ENCODE measurements at regions not wholly inside any gene's neighbourhood (a gene's known extent, or its start where the extent isn't known, plus 50 kb on each side); places are given as distances from the start of the nearest gene placed in this dataset.

GRCh38 chr19:28046932-28047331, 1166.0 kb downstream of the UQCRFS1 start:
- ChIA-PET CTCF (no interaction called here), POLR2A (no interaction called here)
- H3K4me1 Mint-ChIP-seq = no peaks in the 10 kb centered on the region
- no peaks in the 10 kb centered on the region for H3K9me3 Mint-ChIP-seq
- no peak overlapping the region for H3K4me3 Mint-ChIP-seq
- no peak for TF ChIP-seq CTCF (IDR thresholded peaks at IDR 0.05)
- no peak for DNase-seq
- H3K27me3 Mint-ChIP-seq = no peaks in the 10 kb centered on the region
- intact Hi-C loops (cut with micrococcal nuclease) = no loop called here
- H3K36me3 Mint-ChIP-seq (ENCODE audit: low read depth) = no peaks in the 10 kb centered on the region
- ATAC-seq (ENCODE audit: low read depth) = no peak
- no peak overlapping the region for H3K27ac Mint-ChIP-seq

DNA sequence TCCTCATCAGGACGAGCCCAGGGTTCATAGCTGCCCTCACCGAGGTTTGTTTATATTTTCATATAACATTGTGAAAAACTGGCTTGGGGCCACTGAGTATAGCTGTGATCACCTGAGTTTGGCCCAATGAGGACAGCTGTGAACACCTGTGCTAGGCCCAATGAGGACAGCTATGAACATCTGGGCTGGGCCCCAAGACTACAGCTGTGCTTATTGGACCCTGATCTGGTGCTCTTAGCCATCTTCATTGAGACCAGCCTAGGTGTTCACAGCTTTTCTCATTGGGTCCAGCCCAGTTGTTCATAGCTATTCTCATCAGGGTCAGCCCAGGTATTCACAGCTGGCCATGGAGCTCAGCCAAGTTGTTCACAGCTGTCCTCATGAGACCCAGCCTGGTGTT, 1167.3 kb downstream of the UQCRFS1 start:
- intact Hi-C loops (cut with micrococcal nuclease) = no loop called here
- Mint-ChIP-seq H3K9me3 (no peaks in the 10 kb centered on the region), H3K27me3 (no peaks in the 10 kb centered on the region)

DNA sequence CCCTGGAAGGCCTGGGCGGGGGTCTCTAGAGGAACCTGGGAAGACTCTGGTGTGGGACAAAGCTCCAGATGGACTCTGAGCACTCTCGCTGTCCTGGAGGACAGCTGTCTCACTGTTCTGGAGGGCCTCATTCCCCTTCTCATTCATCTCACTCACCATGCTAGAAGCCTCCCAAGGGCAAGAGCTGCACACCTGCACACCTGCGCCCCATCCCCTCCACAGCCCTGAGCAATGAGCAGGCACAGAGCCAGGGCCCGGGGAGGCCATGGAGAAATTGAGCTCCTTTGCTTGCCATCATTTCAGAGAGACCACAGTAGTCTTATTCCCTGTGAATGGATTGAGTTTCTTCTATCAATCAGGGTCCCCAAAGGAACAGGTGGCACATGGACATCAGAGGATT, 1168.5 kb downstream of the UQCRFS1 start:
- POLR2A ChIA-PET = no interaction called here
- no peak for TF ChIP-seq CTCF (IDR thresholded peaks at IDR 0.05)
- Mint-ChIP-seq H3K9me3 (peaks cover 4% of the 10 kb centered on the region), H3K27ac (no peak overlapping the region), H3K4me1 (no peaks in the 10 kb centered on the region), H3K4me3 (no peak overlapping the region), H3K36me3 (ENCODE audit: low read depth) (no peaks in the 10 kb centered on the region), H3K27me3 (no peaks in the 10 kb centered on the region)
- ATAC-seq (ENCODE audit: low read depth) (no peak), DNase-seq (no peak)
- CTCF ChIA-PET = no interaction called here
- intact Hi-C loops (cut with micrococcal nuclease) = no loop called here

More for the DNA sequence above, 1167.3 kb downstream of the UQCRFS1 start:
- ATAC-seq (ENCODE audit: low read depth) = no peak
- no peaks in the 10 kb centered on the region for H3K4me1 Mint-ChIP-seq
- no peak overlapping the region for H3K4me3 Mint-ChIP-seq
- ChIA-PET CTCF (no interaction called here), POLR2A (no interaction called here)
- H3K27ac Mint-ChIP-seq = no peak overlapping the region
- no peaks in the 10 kb centered on the region for H3K36me3 Mint-ChIP-seq (ENCODE audit: low read depth)
- no peak for TF ChIP-seq CTCF (IDR thresholded peaks at IDR 0.05)
- DNase-seq = no peak

DNA sequence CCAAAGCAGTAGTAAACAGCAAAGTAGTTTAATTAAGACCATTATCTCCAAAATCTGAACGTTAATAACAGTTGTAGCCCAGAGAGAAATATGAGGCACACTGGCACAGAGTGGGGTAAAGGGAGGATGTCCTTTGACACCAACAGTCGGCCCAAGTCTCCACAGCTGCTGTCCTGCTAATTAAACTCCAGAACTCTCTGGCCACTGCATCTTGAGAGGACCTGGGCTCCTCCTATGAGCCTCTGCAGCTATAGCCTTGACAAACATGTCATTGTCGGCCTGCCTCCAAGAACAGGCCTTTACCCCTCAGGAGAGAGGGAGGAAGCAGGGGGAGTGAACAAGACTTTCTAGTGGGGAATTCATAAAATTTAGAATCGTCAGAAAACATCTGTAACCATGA, 1170.4 kb downstream of the UQCRFS1 start:
- no peak overlapping the region for H3K27ac Mint-ChIP-seq
- POLR2A ChIA-PET = no interaction called here
- ATAC-seq (ENCODE audit: low read depth) (no peak), DNase-seq (no peak)
- H3K9me3 Mint-ChIP-seq = peaks cover 7% of the 10 kb centered on the region
- CTCF ChIA-PET = no interaction called here
- TF ChIP-seq CTCF (IDR thresholded peaks at IDR 0.05) = no peak
- intact Hi-C loops (cut with micrococcal nuclease) = no loop called here
- H3K36me3 Mint-ChIP-seq (ENCODE audit: low read depth) = no peaks in the 10 kb centered on the region
- no peaks in the 10 kb centered on the region for H3K27me3 Mint-ChIP-seq
- no peak overlapping the region for H3K4me3 Mint-ChIP-seq
- no peaks in the 10 kb centered on the region for H3K4me1 Mint-ChIP-seq

DNA sequence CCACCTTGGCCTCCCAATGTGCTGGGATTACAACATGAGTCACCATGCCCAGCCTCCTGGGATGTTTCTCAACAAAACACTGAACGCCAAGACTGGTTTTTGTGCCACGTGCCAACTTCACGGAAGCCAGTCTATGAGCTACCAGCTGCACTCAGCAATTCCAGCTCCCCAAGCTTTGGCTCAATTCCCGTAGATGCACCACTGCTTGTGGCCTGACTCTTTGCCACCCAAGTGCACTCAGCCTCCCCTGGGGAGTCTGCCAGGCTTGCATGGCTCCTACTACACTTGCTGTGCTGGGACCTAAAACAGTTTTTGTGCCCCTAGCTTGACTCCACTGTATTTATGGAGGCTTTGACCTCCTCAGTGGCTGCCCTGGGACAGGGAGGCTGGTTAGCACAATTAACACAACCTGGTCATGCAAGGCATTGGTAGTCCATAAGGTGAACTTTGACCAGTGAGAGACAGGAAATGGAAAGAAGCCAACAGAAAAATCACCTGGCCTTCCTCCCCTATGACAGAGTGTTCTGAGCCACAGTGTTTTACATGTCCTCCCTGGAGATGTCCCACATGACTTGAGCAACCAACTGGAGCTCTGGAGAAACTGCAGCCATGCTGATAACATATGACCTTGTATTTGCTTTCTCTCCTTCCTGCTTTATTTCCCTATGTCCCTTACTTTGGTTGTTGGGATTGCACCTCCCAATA, 1173.1 kb downstream of the UQCRFS1 start:
- TF ChIP-seq CTCF (IDR thresholded peaks at IDR 0.05) = no peak
- no peaks in the 10 kb centered on the region for H3K27me3 Mint-ChIP-seq
- no peak for DNase-seq
- H3K4me1 Mint-ChIP-seq = no peaks in the 10 kb centered on the region
- no peak overlapping the region for H3K4me3 Mint-ChIP-seq
- ChIA-PET POLR2A (no interaction called here), CTCF (no interaction called here)
- intact Hi-C loops (cut with micrococcal nuclease) = no loop called here
- ATAC-seq (ENCODE audit: low read depth) = no peak
- no peak overlapping the region for H3K27ac Mint-ChIP-seq
- no peaks in the 10 kb centered on the region for H3K36me3 Mint-ChIP-seq (ENCODE audit: low read depth)
- H3K9me3 Mint-ChIP-seq = peaks cover 7% of the 10 kb centered on the region
